HG03469 (cell line): ENCODE measurements at regions not wholly inside any gene's neighbourhood (a gene's known extent, or its start where the extent isn't known, plus 50 kb on each side); places are given as distances from the start of the nearest gene placed in this dataset.
"Not testable (repeated sequence)": the region's sequence is repeated elsewhere in the genome, so short reads cannot be mapped to it uniquely, and the experiment has no call there.

ENCODE experiments used
- ATAC-seq: cut with Tn5 transposase; IDR thresholded peaks from one replicate; pipeline ENCODE4 v1.9.1; 2021; ENCODE audit warnings: mild to moderate bottlenecking, moderate library complexity, moderate number of reproducible peaks; ENCODE audit not compliant: unreplicated experiment

- no peak for ATAC-seq
Observed at GRCh38 chr11:129503646-129504045, 128.0 kb downstream of the BARX2 start.

GRCh38 chr11:129505266-129505665 is 129.6 kb downstream of the BARX2 start:
- no peak for ATAC-seq

- no peak for ATAC-seq
Observed at GRCh38 chr11:129508163-129508562, 132.5 kb downstream of the BARX2 start.

GRCh38 chr11:129528296-129528695 is 152.6 kb downstream of the BARX2 start:
- ATAC-seq = no peak

GRCh38 chr11:129530154-129530895 is 154.7 kb downstream of the BARX2 start:
- ATAC-seq = no peak

DNA sequence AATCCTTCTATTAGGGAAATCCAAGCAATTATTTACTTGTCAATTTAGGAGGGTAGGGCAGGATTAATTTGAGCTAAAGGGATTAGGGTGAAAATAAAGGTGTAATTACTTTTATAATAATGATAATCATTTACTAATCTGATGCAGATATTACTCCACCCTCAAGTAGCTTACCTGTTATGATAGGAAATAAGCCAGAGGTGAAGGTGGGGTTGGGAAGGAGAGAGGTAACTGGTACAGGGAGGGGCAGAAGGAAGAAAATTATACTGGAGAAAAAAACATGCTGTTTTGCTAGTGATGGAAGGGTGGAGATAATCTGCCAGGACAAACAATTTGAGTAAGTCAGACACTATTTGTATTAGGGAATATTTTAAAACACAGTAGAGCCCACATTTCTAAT is 157.7 kb downstream of the BARX2 start:
- ATAC-seq = no peak

GRCh38 chr11:129536338-129536737 is 160.7 kb downstream of the BARX2 start:
- no peak for ATAC-seq

GRCh38 chr11:129538323-129538722 is 162.7 kb downstream of the BARX2 start:
- no peak for ATAC-seq

GRCh38 chr11:129543515-129544290 is 168.1 kb downstream of the BARX2 start:
- ATAC-seq = no peak

DNA sequence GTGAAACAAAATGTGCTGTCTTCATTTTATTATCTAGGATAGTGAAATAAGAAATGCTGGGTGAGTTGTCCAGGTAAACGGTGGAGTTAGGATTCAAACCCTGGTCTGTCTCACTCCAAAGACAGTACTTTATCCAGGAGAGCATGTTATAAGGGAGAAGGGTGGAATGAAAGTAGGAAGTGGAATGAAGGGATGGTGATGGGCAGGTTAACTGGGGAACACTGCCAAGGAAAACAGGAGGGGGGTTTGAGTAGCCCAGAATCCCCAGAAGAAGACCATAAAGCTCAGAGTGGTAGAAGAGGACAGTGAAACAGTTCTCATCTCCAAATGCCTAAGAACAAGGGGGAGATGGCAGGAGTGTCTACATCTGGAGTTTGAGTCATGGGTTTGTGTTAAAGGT is 169.0 kb downstream of the BARX2 start:
- no peak for ATAC-seq

DNA sequence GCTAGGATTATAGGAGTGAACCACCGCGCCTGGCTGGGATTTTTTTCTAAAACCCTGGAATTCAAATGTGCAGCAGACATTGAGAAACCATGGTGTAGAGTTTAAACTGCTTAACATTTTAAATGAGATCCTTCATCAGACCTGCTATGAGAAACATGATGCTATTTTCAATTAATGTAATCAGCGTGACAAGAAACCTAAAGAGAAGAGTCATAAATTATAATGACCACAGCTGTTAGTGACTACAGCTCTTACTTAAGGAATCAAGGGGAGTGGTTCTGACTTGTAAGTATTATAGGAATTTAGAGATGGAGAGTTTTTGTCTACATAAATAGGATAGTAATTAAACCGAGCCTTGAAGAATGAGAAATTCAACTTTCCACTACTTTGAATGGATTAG is 170.6 kb downstream of the BARX2 start:
- no peak for ATAC-seq

GRCh38 chr11:129557421-129557820 is 181.8 kb downstream of the BARX2 start:
- no peak for ATAC-seq

DNA sequence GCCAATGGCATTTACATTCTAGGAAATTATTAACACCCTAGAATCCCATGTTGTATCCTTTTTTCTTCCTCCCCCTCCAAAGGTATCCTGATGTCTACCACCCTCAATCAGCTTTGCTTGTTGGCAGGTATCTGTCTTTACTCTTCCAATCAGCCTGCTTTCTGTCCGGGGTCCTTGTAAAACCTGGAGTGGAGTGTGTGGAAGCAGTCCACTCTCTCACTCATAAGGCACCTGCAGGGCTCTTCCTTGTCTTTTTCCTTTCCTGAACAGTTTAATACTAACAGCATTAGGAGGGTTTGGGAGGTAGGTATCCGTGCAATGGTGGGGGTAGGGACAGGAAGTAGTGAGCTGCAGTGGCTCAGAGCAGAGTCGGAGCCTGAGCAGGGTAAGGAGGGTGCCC is 193.4 kb downstream of the BARX2 start:
- no peak for ATAC-seq

DNA sequence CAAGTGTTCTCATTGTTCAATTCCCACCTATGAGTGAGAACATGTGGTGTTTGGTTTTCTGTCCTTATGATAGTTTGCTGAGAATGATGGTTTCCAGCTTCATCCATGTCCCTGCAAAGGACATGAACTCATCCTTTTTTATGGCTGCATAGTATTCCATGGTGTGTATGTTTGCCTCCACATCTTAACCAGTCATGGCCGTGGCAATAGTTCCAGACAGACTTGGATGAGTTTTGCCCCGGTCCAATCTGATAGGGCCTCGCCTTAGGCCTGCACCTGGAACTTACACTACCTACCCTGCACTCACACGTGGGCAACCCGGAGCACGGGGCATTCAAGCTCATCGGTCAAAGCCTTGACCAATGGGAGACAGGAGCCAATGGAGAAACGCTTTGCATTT is 197.0 kb downstream of the BARX2 start:
- ATAC-seq = not testable (repeated sequence)

- ATAC-seq = no peak
Observed at GRCh38 chr11:129573161-129573560, 197.5 kb downstream of the BARX2 start.

- ATAC-seq = no peak
Observed at GRCh38 chr11:129574431-129574830, 198.8 kb downstream of the BARX2 start.

GRCh38 chr11:129576652-129577051 is 201.0 kb downstream of the BARX2 start:
- no peak for ATAC-seq

GRCh38 chr11:129578006-129578405 is 202.4 kb downstream of the BARX2 start:
- ATAC-seq = no peak

DNA sequence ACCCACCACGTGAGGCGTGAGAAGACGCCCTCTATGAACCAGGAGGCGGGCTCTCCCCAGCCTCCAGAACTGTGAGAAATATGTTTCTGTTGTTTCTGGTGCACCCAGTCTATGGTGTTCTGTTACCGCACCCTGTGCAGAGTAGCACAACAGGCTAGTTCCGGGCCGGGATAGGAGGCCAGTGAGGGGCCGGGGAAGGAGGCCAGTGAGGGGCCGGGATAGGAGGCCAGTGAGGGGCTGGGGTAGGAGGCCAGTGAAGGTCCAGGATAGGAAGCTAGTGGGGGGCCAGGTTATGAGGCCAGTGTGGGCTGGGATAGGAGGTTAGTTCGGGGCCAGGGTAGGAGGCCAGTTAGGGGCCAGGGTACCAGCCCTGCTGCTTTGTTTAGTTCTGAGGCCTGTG is 204.6 kb downstream of the BARX2 start:
- no peak for ATAC-seq

- no peak for ATAC-seq
Observed at GRCh38 chr11:129584316-129584715, 208.7 kb downstream of the BARX2 start.

DNA sequence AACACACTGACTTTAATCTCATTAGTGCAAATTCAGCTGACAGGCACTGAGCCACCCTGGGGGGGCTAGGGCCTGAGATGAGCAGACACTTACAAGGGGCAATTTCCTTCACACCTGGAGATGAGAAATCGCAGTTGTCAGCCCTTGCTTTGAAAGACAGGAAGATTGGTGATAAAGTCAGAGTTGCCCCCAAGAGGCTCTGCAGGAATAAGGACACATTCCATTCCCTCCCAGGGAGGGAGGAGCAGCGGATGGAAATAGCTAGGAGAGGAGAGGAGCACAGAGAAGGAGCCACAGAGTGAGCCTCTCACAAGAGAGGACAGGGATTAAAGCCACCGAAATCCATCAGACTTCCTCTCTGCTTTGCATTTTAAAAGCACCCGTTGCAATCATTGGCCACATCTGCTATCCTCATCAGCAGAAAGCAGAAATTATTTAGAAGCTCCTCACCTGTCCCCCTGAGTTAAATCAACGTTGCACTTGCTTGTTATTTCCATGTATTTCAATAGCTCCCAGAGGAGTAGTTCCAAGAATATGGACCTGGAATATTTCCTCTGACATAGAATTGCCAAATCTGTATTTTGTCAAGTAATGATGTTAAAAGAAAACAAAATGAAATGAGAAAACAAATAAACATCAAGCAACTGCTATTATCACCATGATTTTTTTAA is 213.7 kb downstream of the BARX2 start:
- ATAC-seq = no peak
